K562 (cell line): ENCODE measurements at regions not wholly inside any gene's neighbourhood (a gene's known extent, or its start where the extent isn't known, plus 50 kb on each side); places are given as distances from the start of the nearest gene placed in this dataset.
A peak's percentile ranks its signal among the peaks of the same experiment; 100 is the strongest.

ENCODE experiments used
- BRD4 ChIP-seq: fragments of 200-600 bp; sonication (generic); IDR thresholded peaks from 2 replicates; pipeline ENCODE4 v1.6.1; 2017; ENCODE audit warnings: inconsistent platforms
- CHD2 ChIP-seq: IDR thresholded peaks from 2 replicates; pipeline ENCODE4 v1.6.1; 2011; ENCODE audit warnings: low read depth, low read length
- E2F3 ChIP-seq: fragments of 250-450 bp; sonication (Bioruptor Pico); IDR thresholded peaks from 2 replicates; pipeline ENCODE4 v1.4.0; 2020; ENCODE audit warnings: mild to moderate bottlenecking
- EP400 ChIP-seq: fragments of 450-650 bp; IDR thresholded peaks from 2 replicates; pipeline ENCODE4 v1.6.1; 2017; ENCODE audit warnings: antibody characterized with exemption, mild to moderate bottlenecking, moderate library complexity
- FOS ChIP-seq: IDR thresholded peaks from 3 replicates; pipeline ENCODE4 v1.6.1; 2011; ENCODE audit not compliant: insufficient read length; ENCODE audit errors: extremely low read depth
- FOXM1 ChIP-seq, 2 experiments: fragments of 450-650 bp in 1 of 2; sonication (generic) in 1 of 2; formaldehyde crosslinking in 1 of 2; IDR thresholded peaks; 2 replicates each; pipeline versions ENCODE4 v1.6.1 to v1.9.0; 2017 to 2022; ENCODE audit warnings: low read depth in 2 of 2, mild to moderate bottlenecking in 2 of 2, missing genetic modification reagents in 1 of 2, moderate library complexity in 1 of 2
- HOMEZ ChIP-seq: fragments of 250-450 bp; sonication (Bioruptor Pico); IDR thresholded peaks from 2 replicates; pipeline ENCODE4 v1.4.0; 2020; ENCODE audit warnings: mild to moderate bottlenecking, moderate library complexity
- KDM5B ChIP-seq: fragments of 200-600 bp; sonication (generic); IDR thresholded peaks from 2 replicates; pipeline ENCODE4 v1.6.1; 2012; ENCODE audit warnings: low read depth, mild to moderate bottlenecking, moderate library complexity, low read length, control low read depth, inconsistent platforms; ENCODE audit not compliant: insufficient replicate concordance
- NONO ChIP-seq, 2 experiments: fragments of 200-400 bp in 1 of 2; fragments of 450-650 bp in 1 of 2; formaldehyde crosslinking in 1 of 2; IDR thresholded peaks; 2 replicates each; pipeline ENCODE4 v1.6.1; 2017; ENCODE audit warnings: low read depth in 2 of 2, mild to moderate bottlenecking in 2 of 2, moderate library complexity in 2 of 2, low read length in 1 of 2
- PRMT5 ChIP-seq: sonication (generic); formaldehyde crosslinking; IDR thresholded peaks from 2 replicates; pipeline ENCODE4 v1.5.0; 2020; ENCODE audit warnings: missing genetic modification reagents
- RAD21 ChIP-seq, 2 experiments: fragments of 250-450 bp in 1 of 2; fragments of 450-650 bp in 1 of 2; sonication (Bioruptor Pico) in 1 of 2; formaldehyde crosslinking in 1 of 2; IDR thresholded peaks in 1 of 2; conservative IDR thresholded peaks in 1 of 2; 2 replicates each; pipeline versions ENCODE4 v1.4.0 to v1.8.0; 2020 to 2022; ENCODE audit warnings: mild to moderate bottlenecking in 2 of 2, moderate library complexity in 1 of 2
- RFX5 ChIP-seq: IDR thresholded peaks from 2 replicates; pipeline ENCODE4 v1.6.1; 2011; ENCODE audit warnings: low read depth, mild to moderate bottlenecking, improper control_type of control experiment, low read length
- SIN3B ChIP-seq: fragments of 450-650 bp; IDR thresholded peaks from 2 replicates; pipeline ENCODE4 v1.6.1; 2017; ENCODE audit warnings: low read depth, mild to moderate bottlenecking, moderate library complexity
- ZNF316 ChIP-seq: fragments of 450-650 bp; IDR thresholded peaks from 2 replicates; pipeline ENCODE4 v1.6.1; 2016
- TF ChIP-seq, protein P1 (sequence below), 2 experiments: fragments of 250-450 bp in 1 of 2; fragments of 450-650 bp in 1 of 2; sonication (Bioruptor Pico) in 1 of 2; IDR thresholded peaks; 2 replicates each; pipeline versions ENCODE4 v1.6.1 to v1.8.0; 2016 to 2021; ENCODE audit warnings: mild to moderate bottlenecking in 2 of 2, moderate library complexity in 2 of 2, missing compliant biosample characterization in 1 of 2, missing genetic modification characterization in 1 of 2
- TF ChIP-seq, protein P2 (sequence below): fragments of 450-650 bp; formaldehyde crosslinking; IDR thresholded peaks from 2 replicates; pipeline ENCODE4 v1.4.0; 2020; ENCODE audit warnings: mild to moderate bottlenecking, moderate library complexity
- TF ChIP-seq, protein P3 (sequence below), 2 experiments: fragments of 450-650 bp; formaldehyde crosslinking in 1 of 2; IDR thresholded peaks; 2 replicates each; pipeline versions ENCODE4 v1.4.0 to v1.6.1; 2014 to 2020; ENCODE audit warnings: mild to moderate bottlenecking in 2 of 2, borderline replicate concordance in 1 of 2, low read depth in 1 of 2

DNA sequence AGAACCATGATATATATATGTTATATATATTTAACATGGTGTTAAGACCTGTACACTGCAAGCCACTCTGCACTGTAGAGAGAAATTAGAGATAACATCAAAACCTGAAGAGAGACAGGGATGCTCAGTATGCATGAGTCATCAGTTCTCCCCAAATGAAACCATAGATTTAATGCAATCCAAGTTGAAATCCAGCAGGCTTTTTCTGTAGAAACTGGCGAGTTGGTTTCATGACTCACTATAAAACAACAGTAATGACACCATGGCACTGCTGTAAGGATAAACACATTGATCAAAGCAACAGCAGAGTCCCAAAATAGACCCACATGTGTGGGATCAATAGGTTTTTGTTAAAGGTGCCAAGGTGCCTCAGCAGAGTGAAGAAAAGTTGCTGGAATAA, 65.8 kb downstream of the RTP5 start (continued):
- TF ChIP-seq RAD21 (CRISPR knock-in tag; conservative IDR thresholded peaks at IDR 0.05 in 1 of 2, IDR thresholded peaks at IDR 0.05 in 1 of 2) (no peak), FOS (no peak), ZNF316 (peak; percentile 53; the same call in 1 of the 2 replicates), SIN3B (no peak), HOMEZ (no peak), RFX5 (no peak), FOXM1 (IDR thresholded peaks at IDR 0.05; ENCODE audit: low read depth) (no peak), FOXM1 (CRISPR knock-in tag; IDR thresholded peaks at IDR 0.05; ENCODE audit: low read depth) (no peak), E2F3 (CRISPR knock-in tag) (no peak), EP400 (no peak), PRMT5 (CRISPR knock-in tag) (no peak), BRD4 (no peak), CHD2 (no peak), NONO (IDR thresholded peaks at IDR 0.05; ENCODE audit: low read depth in 2 of 2, low read length in 1 of 2) (no peak), KDM5B (no peak)
- TF ChIP-seq, protein P1, sequence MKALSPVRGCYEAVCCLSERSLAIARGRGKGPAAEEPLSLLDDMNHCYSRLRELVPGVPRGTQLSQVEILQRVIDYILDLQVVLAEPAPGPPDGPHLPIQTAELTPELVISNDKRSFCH (CRISPR knock-in tag; IDR thresholded peaks at IDR 0.05), result no peak
- TF ChIP-seq, protein P1 (tag; IDR thresholded peaks at IDR 0.05), result no peak
- TF ChIP-seq, protein P2, sequence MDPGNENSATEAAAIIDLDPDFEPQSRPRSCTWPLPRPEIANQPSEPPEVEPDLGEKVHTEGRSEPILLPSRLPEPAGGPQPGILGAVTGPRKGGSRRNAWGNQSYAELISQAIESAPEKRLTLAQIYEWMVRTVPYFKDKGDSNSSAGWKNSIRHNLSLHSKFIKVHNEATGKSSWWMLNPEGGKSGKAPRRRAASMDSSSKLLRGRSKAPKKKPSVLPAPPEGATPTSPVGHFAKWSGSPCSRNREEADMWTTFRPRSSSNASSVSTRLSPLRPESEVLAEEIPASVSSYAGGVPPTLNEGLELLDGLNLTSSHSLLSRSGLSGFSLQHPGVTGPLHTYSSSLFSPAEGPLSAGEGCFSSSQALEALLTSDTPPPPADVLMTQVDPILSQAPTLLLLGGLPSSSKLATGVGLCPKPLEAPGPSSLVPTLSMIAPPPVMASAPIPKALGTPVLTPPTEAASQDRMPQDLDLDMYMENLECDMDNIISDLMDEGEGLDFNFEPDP (CRISPR knock-in tag), result no peak
- TF ChIP-seq, protein P3, sequence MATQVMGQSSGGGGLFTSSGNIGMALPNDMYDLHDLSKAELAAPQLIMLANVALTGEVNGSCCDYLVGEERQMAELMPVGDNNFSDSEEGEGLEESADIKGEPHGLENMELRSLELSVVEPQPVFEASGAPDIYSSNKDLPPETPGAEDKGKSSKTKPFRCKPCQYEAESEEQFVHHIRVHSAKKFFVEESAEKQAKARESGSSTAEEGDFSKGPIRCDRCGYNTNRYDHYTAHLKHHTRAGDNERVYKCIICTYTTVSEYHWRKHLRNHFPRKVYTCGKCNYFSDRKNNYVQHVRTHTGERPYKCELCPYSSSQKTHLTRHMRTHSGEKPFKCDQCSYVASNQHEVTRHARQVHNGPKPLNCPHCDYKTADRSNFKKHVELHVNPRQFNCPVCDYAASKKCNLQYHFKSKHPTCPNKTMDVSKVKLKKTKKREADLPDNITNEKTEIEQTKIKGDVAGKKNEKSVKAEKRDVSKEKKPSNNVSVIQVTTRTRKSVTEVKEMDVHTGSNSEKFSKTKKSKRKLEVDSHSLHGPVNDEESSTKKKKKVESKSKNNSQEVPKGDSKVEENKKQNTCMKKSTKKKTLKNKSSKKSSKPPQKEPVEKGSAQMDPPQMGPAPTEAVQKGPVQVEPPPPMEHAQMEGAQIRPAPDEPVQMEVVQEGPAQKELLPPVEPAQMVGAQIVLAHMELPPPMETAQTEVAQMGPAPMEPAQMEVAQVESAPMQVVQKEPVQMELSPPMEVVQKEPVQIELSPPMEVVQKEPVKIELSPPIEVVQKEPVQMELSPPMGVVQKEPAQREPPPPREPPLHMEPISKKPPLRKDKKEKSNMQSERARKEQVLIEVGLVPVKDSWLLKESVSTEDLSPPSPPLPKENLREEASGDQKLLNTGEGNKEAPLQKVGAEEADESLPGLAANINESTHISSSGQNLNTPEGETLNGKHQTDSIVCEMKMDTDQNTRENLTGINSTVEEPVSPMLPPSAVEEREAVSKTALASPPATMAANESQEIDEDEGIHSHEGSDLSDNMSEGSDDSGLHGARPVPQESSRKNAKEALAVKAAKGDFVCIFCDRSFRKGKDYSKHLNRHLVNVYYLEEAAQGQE (IDR thresholded peaks at IDR 0.05; ENCODE audit: borderline replicate concordance), result no peak
- TF ChIP-seq, protein P3 (CRISPR knock-in tag; IDR thresholded peaks at IDR 0.05; ENCODE audit: low read depth), result no peak
